Fibroblast of lung (primary cell): ENCODE measurements at regions not wholly inside any gene's neighbourhood (a gene's known extent, or its start where the extent isn't known, plus 50 kb on each side); places are given as distances from the start of the nearest gene placed in this dataset.

Experiments
- DNase-seq, 2 donors: peaks; one replicate each; pipeline versions ENCODE4 v3.0.0 to v3.0.0-alpha.2; 2010; ENCODE audit warnings: low read depth in 2 of 2
- H2AFZ ChIP-seq: 2 replicates; pipeline ENCODE4 v1.5.1; 2012; ENCODE audit warnings: low read length, control low read depth, inconsistent platforms
- H3K27ac ChIP-seq: 2 replicates; pipeline ENCODE4 v1.5.1; 2011; ENCODE audit warnings: low read length, control low read depth; ENCODE audit not compliant: insufficient read depth
- H3K27me3 ChIP-seq: 2 replicates; pipeline ENCODE4 v1.5.1; 2011; ENCODE audit warnings: mild to moderate bottlenecking, low read length; ENCODE audit not compliant: control insufficient read depth, insufficient read depth
- H3K36me3 ChIP-seq: 2 replicates; pipeline ENCODE4 v1.5.1; 2011; ENCODE audit warnings: low read length; ENCODE audit not compliant: control insufficient read depth, insufficient read depth
- H3K4me1 ChIP-seq: 2 replicates; pipeline ENCODE4 v1.5.1; 2011; ENCODE audit warnings: low read length; ENCODE audit not compliant: control insufficient read depth, insufficient read depth; ENCODE audit errors: extremely low read depth
- H3K4me2 ChIP-seq: 2 replicates; pipeline ENCODE4 v1.5.1; 2011; ENCODE audit warnings: low read length, control low read depth; ENCODE audit not compliant: insufficient read depth; ENCODE audit errors: extremely low read depth
- H3K4me3 ChIP-seq, 4 experiments: fragments of 200-600 bp in 1 of 4; sonication (generic) in 1 of 4; replicated peaks in 1 of 4; 2 replicates each; pipeline ENCODE4 v1.5.1; 2011 to 2016; ENCODE audit warnings: low read length in 4 of 4, low read depth in 3 of 4, mild to moderate bottlenecking in 3 of 4, control low read depth in 2 of 4, inconsistent platforms in 1 of 4, mixed read lengths in 1 of 4; ENCODE audit not compliant: insufficient read depth in 1 of 4; ENCODE audit errors: control extremely low read depth in 1 of 4
- H3K79me2 ChIP-seq: 2 replicates; pipeline ENCODE4 v1.5.1; 2012; ENCODE audit warnings: mild to moderate bottlenecking, low read length, inconsistent platforms; ENCODE audit not compliant: control insufficient read depth, insufficient read depth
- H3K9ac ChIP-seq: 2 replicates; pipeline ENCODE4 v1.5.1; 2011; ENCODE audit warnings: mild to moderate bottlenecking, low read length, control low read depth; ENCODE audit not compliant: insufficient read depth
- H3K9me3 ChIP-seq: 2 replicates; pipeline ENCODE4 v1.5.1; 2012; ENCODE audit warnings: low read depth, low read length; ENCODE audit not compliant: control insufficient read depth, insufficient read depth
- H4K20me1 ChIP-seq: 2 replicates; pipeline ENCODE4 v1.5.1; 2011; ENCODE audit warnings: low read length; ENCODE audit not compliant: control insufficient read depth, insufficient read depth; ENCODE audit errors: extremely low read depth
- CTCF ChIP-seq, 2 donors: IDR thresholded peaks in 1 of 2; conservative IDR thresholded peaks in 1 of 2; 1 replicate in 1 of 2; 2 replicates in 1 of 2; pipeline ENCODE4 v1.5.1; 2011 to 2012; ENCODE audit warnings: low read length in 2 of 2, control low read depth in 1 of 2, inconsistent platforms in 1 of 2, low read depth in 1 of 2, mild to moderate bottlenecking in 1 of 2
- EZH2 ChIP-seq: IDR thresholded peaks from 2 replicates; pipeline ENCODE4 v1.5.1; 2012; ENCODE audit warnings: low read length, control low read depth, mild to moderate bottlenecking; ENCODE audit errors: missing control alignments

- Histone ChIP-seq H3K9me3 (no peaks in the 10 kb centered on the region), H3K4me3 (no peak overlapping the region), H3K79me2 (no peaks in the 10 kb centered on the region), H3K27ac (no peak overlapping the region), H3K36me3 (no peaks in the 10 kb centered on the region), H3K4me2 (no peak overlapping the region), H2AFZ (no peak overlapping the region), H3K27me3 (no peaks in the 10 kb centered on the region), H3K9ac (no peak overlapping the region), H3K4me1 (no peaks in the 10 kb centered on the region), H4K20me1 (no peaks in the 10 kb centered on the region)
- no peak for DNase-seq
- no peak for TF ChIP-seq CTCF (conservative IDR thresholded peaks at IDR 0.05 in 1 of 2, IDR thresholded peaks at IDR 0.05 in 1 of 2; ENCODE audit: low read depth in 1 of 2, low read length in 2 of 2)
- no peak for TF ChIP-seq EZH2
Observed at GRCh38 chr1:244234009-244234643, 183.0 kb downstream of the ZBTB18 start.

DNA sequence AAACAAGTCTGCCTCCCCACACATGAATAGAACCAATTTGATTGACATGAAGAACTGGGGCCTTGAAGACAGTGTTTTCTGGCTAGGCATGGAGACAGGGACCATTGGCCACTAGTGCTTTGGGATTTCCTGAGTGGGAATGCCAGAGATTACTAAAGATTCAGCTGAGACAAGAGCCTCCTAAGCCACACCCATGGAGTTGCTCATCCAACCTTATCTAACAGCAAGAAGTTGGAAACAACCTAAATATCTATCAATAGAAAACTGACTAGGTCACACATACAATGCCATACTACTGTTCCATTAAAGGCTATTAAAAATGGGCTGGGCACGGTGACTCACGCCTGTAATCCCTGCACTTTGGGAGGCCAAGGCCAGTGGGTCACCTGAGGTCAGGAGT is 184.1 kb downstream of the ZBTB18 start:
- H3K27ac ChIP-seq: no peak overlapping the region
- no peaks in the 10 kb centered on the region for H4K20me1 ChIP-seq
- TF ChIP-seq CTCF (conservative IDR thresholded peaks at IDR 0.05 in 1 of 2, IDR thresholded peaks at IDR 0.05 in 1 of 2; ENCODE audit: low read depth in 1 of 2, low read length in 2 of 2): no peak
- H3K4me1 ChIP-seq: no peaks in the 10 kb centered on the region
- H2AFZ ChIP-seq: no peak overlapping the region
- H3K9me3 ChIP-seq: no peaks in the 10 kb centered on the region
- H3K4me3 ChIP-seq: no peak overlapping the region
- H3K4me2 ChIP-seq: no peak overlapping the region
- H3K36me3 ChIP-seq: no peaks in the 10 kb centered on the region
- no peaks in the 10 kb centered on the region for H3K79me2 ChIP-seq
- no peak overlapping the region for H3K9ac ChIP-seq
- DNase-seq: no peak
- no peaks in the 10 kb centered on the region for H3K27me3 ChIP-seq

DNA sequence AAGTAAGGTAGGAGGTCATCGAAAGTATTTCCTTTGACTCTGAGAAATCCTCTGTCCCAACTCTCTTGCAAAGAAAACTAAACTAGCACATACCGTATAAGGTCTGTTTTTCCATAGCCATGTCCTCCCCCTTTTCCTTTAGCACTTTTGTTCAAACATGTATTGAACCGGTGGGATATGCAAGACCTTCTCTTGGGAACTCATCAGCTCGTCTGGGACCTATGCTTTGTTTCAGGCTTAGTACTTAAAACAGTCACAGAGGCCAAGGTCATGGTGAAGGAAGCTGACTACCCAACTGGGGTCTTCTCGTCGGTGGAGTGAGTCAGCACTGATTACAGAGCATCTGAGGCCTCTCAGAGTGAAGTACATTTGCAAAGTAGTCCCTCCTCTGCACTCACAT is 185.0 kb downstream of the ZBTB18 start:
- no peaks in the 10 kb centered on the region for H3K36me3 ChIP-seq
- peak in 1 of 2 donors; percentile 44 for DNase-seq
- no peaks in the 10 kb centered on the region for H3K79me2 ChIP-seq
- H2AFZ ChIP-seq: no peak overlapping the region
- H3K4me1 ChIP-seq: no peaks in the 10 kb centered on the region
- no peaks in the 10 kb centered on the region for H3K27me3 ChIP-seq
- H3K4me2 ChIP-seq: no peak overlapping the region
- H3K27ac ChIP-seq: no peak overlapping the region
- TF ChIP-seq EZH2: no peak
- TF ChIP-seq CTCF (conservative IDR thresholded peaks at IDR 0.05 in 1 of 2, IDR thresholded peaks at IDR 0.05 in 1 of 2; ENCODE audit: low read depth in 1 of 2, low read length in 2 of 2): no peak
- H4K20me1 ChIP-seq: no peaks in the 10 kb centered on the region
- H3K9me3 ChIP-seq: no peaks in the 10 kb centered on the region
- no peak overlapping the region for H3K4me3 ChIP-seq
- H3K9ac ChIP-seq: no peak overlapping the region
